Tibial nerve (tissue), 4 donors: ENCODE measurements at regions not wholly inside any gene's neighbourhood (a gene's known extent, or its start where the extent isn't known, plus 50 kb on each side); places are given as distances from the start of the nearest gene placed in this dataset.

ENCODE experiments used
- EP300 ChIP-seq, 2 donors: sonication (generic); formaldehyde crosslinking; IDR thresholded peaks; one replicate each; pipeline ENCODE4 v1.6.1; 2017; ENCODE audit warnings: antibody characterized with exemption in 2 of 2, mild to moderate bottlenecking in 1 of 2
- POLR2A ChIP-seq, 2 donors: fragments of 450-650 bp; IDR thresholded peaks; one replicate each; pipeline ENCODE4 v1.6.1; 2017; ENCODE audit warnings: antibody characterized with exemption in 2 of 2, mild to moderate bottlenecking in 2 of 2, moderate library complexity in 2 of 2
- TF ChIP-seq, protein P1 (sequence below), 5 experiments: fragments of 200-600 bp in 3 of 5; fragments of 450-650 bp in 2 of 5; sonication (generic) in 3 of 5; IDR thresholded peaks; one replicate each; pipeline ENCODE4 v1.5.1; 2016 to 2019; ENCODE audit warnings: antibody characterized with exemption in 5 of 5, mild to moderate bottlenecking in 3 of 5, moderate library complexity in 2 of 5

DNA sequence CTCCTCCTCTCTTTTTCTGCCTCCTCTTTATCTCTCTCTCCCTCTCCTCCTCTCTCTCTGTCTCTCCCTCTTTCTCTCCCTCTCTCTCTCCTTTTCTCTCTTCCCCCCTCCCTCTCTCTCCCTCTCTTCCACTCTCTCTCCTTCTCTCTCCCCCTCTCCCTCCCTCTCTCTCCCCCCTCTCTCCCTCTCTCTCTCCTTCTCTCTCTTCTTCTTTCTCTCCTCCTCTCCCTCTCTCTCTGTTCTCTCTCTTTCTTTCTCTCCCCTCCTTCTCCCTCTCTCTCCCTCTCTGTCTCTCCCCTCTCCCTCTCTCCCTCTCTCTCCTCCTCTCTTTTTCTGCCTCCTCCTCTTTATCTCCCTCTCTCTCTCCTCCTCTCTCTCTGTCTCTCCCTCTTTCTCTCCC lies 197.4 kb downstream of the UQCRFS1 start:
- TF ChIP-seq, protein P1, sequence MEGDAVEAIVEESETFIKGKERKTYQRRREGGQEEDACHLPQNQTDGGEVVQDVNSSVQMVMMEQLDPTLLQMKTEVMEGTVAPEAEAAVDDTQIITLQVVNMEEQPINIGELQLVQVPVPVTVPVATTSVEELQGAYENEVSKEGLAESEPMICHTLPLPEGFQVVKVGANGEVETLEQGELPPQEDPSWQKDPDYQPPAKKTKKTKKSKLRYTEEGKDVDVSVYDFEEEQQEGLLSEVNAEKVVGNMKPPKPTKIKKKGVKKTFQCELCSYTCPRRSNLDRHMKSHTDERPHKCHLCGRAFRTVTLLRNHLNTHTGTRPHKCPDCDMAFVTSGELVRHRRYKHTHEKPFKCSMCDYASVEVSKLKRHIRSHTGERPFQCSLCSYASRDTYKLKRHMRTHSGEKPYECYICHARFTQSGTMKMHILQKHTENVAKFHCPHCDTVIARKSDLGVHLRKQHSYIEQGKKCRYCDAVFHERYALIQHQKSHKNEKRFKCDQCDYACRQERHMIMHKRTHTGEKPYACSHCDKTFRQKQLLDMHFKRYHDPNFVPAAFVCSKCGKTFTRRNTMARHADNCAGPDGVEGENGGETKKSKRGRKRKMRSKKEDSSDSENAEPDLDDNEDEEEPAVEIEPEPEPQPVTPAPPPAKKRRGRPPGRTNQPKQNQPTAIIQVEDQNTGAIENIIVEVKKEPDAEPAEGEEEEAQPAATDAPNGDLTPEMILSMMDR (IDR thresholded peaks at IDR 0.05): no peak
- no peak for TF ChIP-seq POLR2A (IDR thresholded peaks at IDR 0.05)
- TF ChIP-seq EP300 (IDR thresholded peaks at IDR 0.05): no peak
